ENCODE measurements at regions not wholly inside any gene's neighbourhood (a gene's known extent, or its start where the extent isn't known, plus 50 kb on each side); places are given as distances from the start of the nearest gene placed in this dataset.

DNA sequence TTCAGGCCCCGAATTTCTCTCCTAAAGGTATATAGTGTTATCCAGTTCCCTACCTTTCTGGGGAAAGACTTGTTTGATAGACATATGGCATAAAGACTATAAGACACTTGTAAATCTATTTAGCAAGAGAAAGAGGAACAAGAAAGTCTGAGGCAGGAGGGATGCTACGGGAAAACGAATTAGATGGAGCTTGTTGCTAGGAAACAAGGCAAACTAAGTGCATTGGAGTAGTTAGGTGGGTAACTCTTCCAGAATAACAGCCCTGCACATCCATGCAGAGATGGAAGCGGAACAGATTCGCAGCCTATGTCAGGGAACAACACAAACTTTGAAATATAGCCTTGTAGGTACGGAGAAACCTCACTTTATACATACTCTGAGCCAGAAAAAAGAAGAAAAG, 810.3 kb upstream of the CRIM1 start:
- no peaks in the 10 kb centered on the region for H3K9me3 ChIP-seq
- no peak overlapping the region for H3K27ac ChIP-seq
- no peaks in the 10 kb centered on the region for H3K4me1 ChIP-seq
- WGBS, 2 donors: 81 to 88% methylated on average over 6 of the region's 6 CpGs
- no peaks in the 10 kb centered on the region for H3K36me3 ChIP-seq
- H3K27me3 ChIP-seq: no peaks in the 10 kb centered on the region
- no peak overlapping the region for H3K4me3 ChIP-seq
- TF ChIP-seq POLR2A (IDR thresholded peaks at IDR 0.05): no peak
- TF ChIP-seq, protein P1, sequence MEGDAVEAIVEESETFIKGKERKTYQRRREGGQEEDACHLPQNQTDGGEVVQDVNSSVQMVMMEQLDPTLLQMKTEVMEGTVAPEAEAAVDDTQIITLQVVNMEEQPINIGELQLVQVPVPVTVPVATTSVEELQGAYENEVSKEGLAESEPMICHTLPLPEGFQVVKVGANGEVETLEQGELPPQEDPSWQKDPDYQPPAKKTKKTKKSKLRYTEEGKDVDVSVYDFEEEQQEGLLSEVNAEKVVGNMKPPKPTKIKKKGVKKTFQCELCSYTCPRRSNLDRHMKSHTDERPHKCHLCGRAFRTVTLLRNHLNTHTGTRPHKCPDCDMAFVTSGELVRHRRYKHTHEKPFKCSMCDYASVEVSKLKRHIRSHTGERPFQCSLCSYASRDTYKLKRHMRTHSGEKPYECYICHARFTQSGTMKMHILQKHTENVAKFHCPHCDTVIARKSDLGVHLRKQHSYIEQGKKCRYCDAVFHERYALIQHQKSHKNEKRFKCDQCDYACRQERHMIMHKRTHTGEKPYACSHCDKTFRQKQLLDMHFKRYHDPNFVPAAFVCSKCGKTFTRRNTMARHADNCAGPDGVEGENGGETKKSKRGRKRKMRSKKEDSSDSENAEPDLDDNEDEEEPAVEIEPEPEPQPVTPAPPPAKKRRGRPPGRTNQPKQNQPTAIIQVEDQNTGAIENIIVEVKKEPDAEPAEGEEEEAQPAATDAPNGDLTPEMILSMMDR (IDR thresholded peaks at IDR 0.05): no peak
- TF ChIP-seq EP300 (IDR thresholded peaks at IDR 0.05): no peak
- no peak for DNase-seq (ENCODE audit: low spot score in 2 of 2)

DNA sequence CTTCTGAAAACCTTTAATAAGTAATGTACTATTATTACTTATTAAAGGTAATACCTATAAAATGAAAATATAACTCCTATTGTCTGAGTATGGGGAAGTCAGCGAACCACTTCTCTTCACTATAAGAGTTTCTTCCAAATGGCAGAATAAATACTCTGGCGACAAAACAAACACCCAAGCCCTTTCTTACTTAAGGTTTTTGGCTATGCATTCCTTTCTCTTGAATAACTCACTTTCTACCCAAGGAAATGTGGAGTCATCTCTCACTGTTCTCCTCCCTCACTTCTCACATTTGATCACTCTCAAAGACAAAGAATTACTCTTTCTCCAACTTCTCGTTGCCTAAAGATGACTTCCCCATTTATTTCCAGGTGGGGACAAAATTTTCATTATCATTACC, 816.8 kb upstream of the CRIM1 start:
- WGBS, 2 donors: 84 to 87% methylated on average over 3 of the region's 3 CpGs

DNA sequence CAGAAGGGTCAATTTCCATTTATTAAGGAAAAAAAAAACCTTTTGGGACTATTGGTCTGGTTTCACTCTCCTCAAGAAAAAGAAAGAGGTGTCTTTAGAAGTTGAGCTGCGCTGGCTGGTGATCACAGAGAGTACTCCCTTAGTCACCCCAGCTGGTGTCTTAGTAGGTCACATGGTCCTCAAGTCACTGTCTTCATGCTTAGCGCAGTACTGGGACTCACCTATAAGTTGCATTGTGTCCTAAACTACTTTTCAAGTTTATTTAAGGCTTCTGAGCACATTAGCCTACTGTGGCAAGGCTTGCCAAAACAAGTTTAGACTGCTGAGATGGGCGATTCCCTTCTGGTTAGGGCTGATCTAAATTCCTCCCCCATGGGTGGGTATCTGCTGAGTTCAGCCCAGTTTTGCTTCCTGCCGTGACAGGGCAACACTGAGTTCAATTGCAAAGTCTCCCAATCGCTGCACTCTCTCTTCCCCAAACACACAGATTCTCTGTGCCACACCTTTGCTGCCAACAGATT, 824.9 kb upstream of the CRIM1 start:
- no peak for DNase-seq (ENCODE audit: low spot score in 2 of 2)
- no peaks in the 10 kb centered on the region for H3K4me1 ChIP-seq
- H3K27me3 ChIP-seq: no peaks in the 10 kb centered on the region
- H3K27ac ChIP-seq: no peak overlapping the region
- H3K4me3 ChIP-seq: no peak overlapping the region
- H3K9me3 ChIP-seq: peaks cover 0 to 7% (median 0%) of the 10 kb centered on the region in 4 donors
- H3K36me3 ChIP-seq: no peaks in the 10 kb centered on the region
- no peak for TF ChIP-seq POLR2A (IDR thresholded peaks at IDR 0.05)
- TF ChIP-seq EP300 (IDR thresholded peaks at IDR 0.05): no peak
- TF ChIP-seq, protein P1 (IDR thresholded peaks at IDR 0.05): no peak
- 83 to 84% methylated on average over 5 of the region's 5 CpGs for WGBS, 2 donors

More for the DNA sequence above, 816.8 kb upstream of the CRIM1 start:
- no peak overlapping the region for H3K4me3 ChIP-seq
- TF ChIP-seq, protein P1 (IDR thresholded peaks at IDR 0.05): no peak
- TF ChIP-seq POLR2A (IDR thresholded peaks at IDR 0.05): no peak
- no peak for TF ChIP-seq EP300 (IDR thresholded peaks at IDR 0.05)
- no peaks in the 10 kb centered on the region for H3K4me1 ChIP-seq
- no peak for DNase-seq (ENCODE audit: low spot score in 2 of 2)
- no peaks in the 10 kb centered on the region for H3K27me3 ChIP-seq
- no peaks in the 10 kb centered on the region for H3K36me3 ChIP-seq
- H3K27ac ChIP-seq: no peak overlapping the region
- peaks cover 0 to 2% (median 0%) of the 10 kb centered on the region in 4 donors for H3K9me3 ChIP-seq

DNA sequence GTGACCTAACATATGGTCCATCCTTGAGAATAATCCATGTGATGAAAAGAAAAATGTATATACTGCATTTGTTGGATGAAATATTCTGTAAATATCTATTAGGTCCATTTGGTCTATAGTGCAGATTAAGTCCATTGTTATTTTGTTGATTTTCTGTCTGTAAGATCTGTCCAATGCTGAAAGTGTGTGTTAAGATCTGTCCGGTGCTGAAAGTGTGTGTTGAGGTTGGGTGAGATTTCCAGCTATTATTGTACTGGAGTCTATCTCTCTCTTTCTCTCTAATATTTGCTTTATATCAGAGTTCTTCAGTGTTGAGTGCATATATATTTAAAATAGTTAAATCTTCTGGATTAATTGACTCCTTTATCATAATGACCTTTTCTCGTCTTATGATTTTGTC, 828.8 kb upstream of the CRIM1 start:
- no peak overlapping the region for H3K27ac ChIP-seq
- no peaks in the 10 kb centered on the region for H3K27me3 ChIP-seq
- H3K4me1 ChIP-seq: no peaks in the 10 kb centered on the region
- H3K4me3 ChIP-seq: no peak overlapping the region
- H3K36me3 ChIP-seq: no peaks in the 10 kb centered on the region
- DNase-seq (ENCODE audit: low spot score in 2 of 2): no peak
- no peaks in the 10 kb centered on the region for H3K9me3 ChIP-seq
- WGBS, 2 donors: 72 to 87% methylated on average over 2 of the region's 2 CpGs
- no peak for TF ChIP-seq EP300 (IDR thresholded peaks at IDR 0.05)
- TF ChIP-seq, protein P1 (IDR thresholded peaks at IDR 0.05): no peak
- no peak for TF ChIP-seq POLR2A (IDR thresholded peaks at IDR 0.05)

DNA sequence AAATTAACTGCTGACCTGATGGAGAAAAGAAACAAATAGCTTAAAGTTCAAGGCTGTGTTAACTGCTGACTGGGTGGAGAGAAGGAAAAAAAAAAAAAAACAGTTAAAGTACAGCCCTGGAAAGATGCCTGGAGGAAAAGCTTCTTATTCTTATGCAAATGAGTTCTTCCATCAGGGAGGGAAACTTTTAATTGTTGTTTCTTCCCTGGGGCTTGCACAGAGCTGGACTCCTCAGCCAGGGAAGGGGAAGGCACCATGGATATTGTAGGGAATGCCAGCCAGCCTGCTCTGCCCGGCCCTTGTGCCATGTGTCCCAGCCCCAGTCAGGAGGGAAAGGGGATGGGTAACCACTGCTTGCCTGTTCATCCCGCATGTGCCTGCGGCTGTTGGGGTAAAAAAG, 833.1 kb upstream of the CRIM1 start:
- no peak overlapping the region for H3K4me3 ChIP-seq
- no peak overlapping the region for H3K27ac ChIP-seq
- peaks cover 0 to 20% (median 0%) of the 10 kb centered on the region in 4 donors for H3K9me3 ChIP-seq
- H3K27me3 ChIP-seq: no peaks in the 10 kb centered on the region
- H3K4me1 ChIP-seq: no peaks in the 10 kb centered on the region
- no peaks in the 10 kb centered on the region for H3K36me3 ChIP-seq
- 87 to 98% methylated on average over 3 of the region's 3 CpGs for WGBS, 2 donors
- no peak for DNase-seq (ENCODE audit: low spot score in 2 of 2)
- no peak for TF ChIP-seq POLR2A (IDR thresholded peaks at IDR 0.05)
- TF ChIP-seq EP300 (IDR thresholded peaks at IDR 0.05): no peak
- TF ChIP-seq, protein P1 (IDR thresholded peaks at IDR 0.05): no peak

All from tibial nerve (tissue), 4 donors.